Tongue (tissue), 1 donor: ENCODE measurements at regions not wholly inside any gene's neighbourhood (a gene's known extent, or its start where the extent isn't known, plus 50 kb on each side); places are given as distances from the start of the nearest gene placed in this dataset.
"Not testable (repeated sequence)": the region's sequence is repeated elsewhere in the genome, so short reads cannot be mapped to it uniquely, and the experiment has no call there.

Experiments
- DNase-seq: peaks from one replicate; pipeline ENCODE4 v3.0.0-alpha.2; 2015

GRCh38 chr12:27133022-27133590 lies 50.7 kb upstream of the C12orf71 start:
- peak; percentile 15 for DNase-seq

- no peak for DNase-seq
These were observed 58.1 kb upstream of the C12orf71 start for GRCh38 chr12:27140478-27140969.

- peak; percentile 84 for DNase-seq
These were observed 59.8 kb upstream of the C12orf71 start for GRCh38 chr12:27142101-27142721.

GRCh38 chr12:27143256-27144069 lies 61.1 kb upstream of the C12orf71 start:
- no peak for DNase-seq

GRCh38 chr12:27145725-27146124 lies 63.3 kb upstream of the C12orf71 start:
- DNase-seq: not testable (repeated sequence)

GRCh38 chr12:27148373-27148772 lies 66.0 kb upstream of the C12orf71 start:
- no peak for DNase-seq

- DNase-seq: no peak
These were observed 66.4 kb upstream of the C12orf71 start for GRCh38 chr12:27148791-27149190.

GRCh38 chr12:27151479-27151878 lies 69.1 kb upstream of the C12orf71 start:
- DNase-seq: no peak

GRCh38 chr12:27158297-27158696 lies 75.9 kb upstream of the C12orf71 start:
- DNase-seq: peak; percentile 26

- DNase-seq: no peak
These were observed 79.3 kb upstream of the C12orf71 start for GRCh38 chr12:27161458-27162228.

- no peak for DNase-seq
These were observed 79.8 kb upstream of the C12orf71 start for GRCh38 chr12:27162229-27162537.

GRCh38 chr12:27163048-27163715 lies 80.8 kb upstream of the C12orf71 start:
- no peak for DNase-seq

- no peak for DNase-seq
These were observed 80.2 kb upstream of the STK38L start for GRCh38 chr12:27163894-27164293.

GRCh38 chr12:27164330-27165040 lies 79.6 kb upstream of the STK38L start:
- DNase-seq: peak; percentile 34

GRCh38 chr12:27165958-27166357 lies 78.1 kb upstream of the STK38L start:
- DNase-seq: not testable (repeated sequence)

- not testable (repeated sequence) for DNase-seq
These were observed 72.6 kb upstream of the STK38L start for GRCh38 chr12:27171494-27171893.

GRCh38 chr12:27176765-27177164 lies 67.3 kb upstream of the STK38L start:
- DNase-seq: no peak

GRCh38 chr12:27177706-27178105 lies 66.4 kb upstream of the STK38L start:
- no peak for DNase-seq

- no peak for DNase-seq
These were observed 65.8 kb upstream of the STK38L start for GRCh38 chr12:27178255-27178654.

GRCh38 chr12:27178723-27179399 lies 65.2 kb upstream of the STK38L start:
- DNase-seq: no peak
